HEK293 (cell line): ENCODE measurements at regions not wholly inside any gene's neighbourhood (a gene's known extent, or its start where the extent isn't known, plus 50 kb on each side); places are given as distances from the start of the nearest gene placed in this dataset.
"Not testable (repeated sequence)": the region's sequence is repeated elsewhere in the genome, so short reads cannot be mapped to it uniquely, and the experiment has no call there.

Experiments
- CTCF ChIA-PET: fragments of 350-600 bp; formaldehyde crosslinking; extraction: SDS; loops from one replicate; lab custom pipeline; 2021; ENCODE audit warnings: antibody characterized with exemption; lab: Yijun Ruan, JAX
- POLR2A ChIA-PET: fragments of 300-600 bp; formaldehyde crosslinking; extraction: SDS; loops from one replicate; lab custom pipeline; 2020; ENCODE audit warnings: antibody characterized with exemption, inconsistent platforms; lab: Yijun Ruan, JAX
- H3K27ac ChIP-seq: fragments of 200-500 bp; sonication (Bioruptor generic); 2 replicates; pipeline ENCODE4 v1.5.1; 2014; ENCODE audit warnings: low read depth, low read length, control low read depth, inconsistent platforms; ENCODE audit errors: extremely low read depth
- H3K36me3 ChIP-seq, 2 experiments: fragments of 200-500 bp in 1 of 2; sonication (Bioruptor generic) in 1 of 2; 1 replicate in 1 of 2; 2 replicates in 1 of 2; pipeline ENCODE4 v1.5.1; 2014 to 2017; ENCODE audit warnings: inconsistent platforms in 2 of 2, low read length in 2 of 2; ENCODE audit not compliant: control insufficient read depth in 2 of 2, insufficient read depth in 1 of 2
- H3K4me1 ChIP-seq: fragments of 200-500 bp; sonication (Bioruptor generic); 2 replicates; pipeline ENCODE4 v1.5.1; 2014; ENCODE audit warnings: mild to moderate bottlenecking, low read length, inconsistent platforms; ENCODE audit not compliant: control insufficient read depth, insufficient read depth
- H3K4me3 ChIP-seq: 2 replicates; pipeline ENCODE4 v1.5.1; 2011; ENCODE audit warnings: low read depth, mild to moderate bottlenecking, control low read depth, low read length, moderate library complexity
- H3K9me3 ChIP-seq: fragments of 200-500 bp; sonication (Bioruptor generic); 2 replicates; pipeline ENCODE4 v1.5.1; 2014; ENCODE audit warnings: low read depth, low read length, inconsistent platforms; ENCODE audit not compliant: control insufficient read depth, insufficient read depth
- FEZF1 ChIP-seq: fragments of 450-650 bp; formaldehyde crosslinking; IDR thresholded peaks from 2 replicates; pipeline ENCODE4 v1.5.1; 2016; ENCODE audit warnings: missing biosample characterization, missing genetic modification characterization
- GLIS2 ChIP-seq: fragments of 450-650 bp; formaldehyde crosslinking; IDR thresholded peaks from 2 replicates; pipeline ENCODE4 v1.5.1; 2016; ENCODE audit warnings: missing biosample characterization, missing genetic modification characterization
- PRDM1 ChIP-seq: fragments of 450-650 bp; formaldehyde crosslinking; IDR thresholded peaks from 2 replicates; pipeline ENCODE4; 2016; ENCODE audit warnings: missing biosample characterization, missing genetic modification characterization
- SALL2 ChIP-seq: fragments of 450-650 bp; formaldehyde crosslinking; IDR thresholded peaks from 2 replicates; pipeline ENCODE4 v1.5.0; 2017; ENCODE audit warnings: missing biosample characterization, mild to moderate bottlenecking, missing genetic modification characterization, borderline replicate concordance
- ZNF184 ChIP-seq: fragments of 450-650 bp; IDR thresholded peaks from 2 replicates; pipeline ENCODE4 v1.5.1; 2018; ENCODE audit warnings: missing biosample characterization, mild to moderate bottlenecking, missing genetic modification characterization
- ZNF211 ChIP-seq: fragments of 450-650 bp; formaldehyde crosslinking; IDR thresholded peaks from 2 replicates; pipeline ENCODE4 v1.5.1; 2016; ENCODE audit warnings: low read depth, missing biosample characterization, missing genetic modification characterization
- ZNF214 ChIP-seq: fragments of 450-650 bp; formaldehyde crosslinking; IDR thresholded peaks from 2 replicates; pipeline ENCODE4 v1.5.1; 2017; ENCODE audit warnings: missing biosample characterization, mild to moderate bottlenecking, missing genetic modification characterization, borderline replicate concordance
- ZNF23 ChIP-seq: fragments of 450-650 bp; formaldehyde crosslinking; IDR thresholded peaks from 2 replicates; pipeline ENCODE4 v1.5.1; 2016; ENCODE audit warnings: missing biosample characterization, missing genetic modification characterization, borderline replicate concordance
- ZNF248 ChIP-seq: fragments of 450-650 bp; formaldehyde crosslinking; IDR thresholded peaks from 2 replicates; pipeline ENCODE4 v1.5.1; 2017; ENCODE audit warnings: missing biosample characterization, missing genetic modification characterization
- ZNF596 ChIP-seq: fragments of 450-650 bp; IDR thresholded peaks from 2 replicates; pipeline ENCODE4 v1.5.0; 2018; ENCODE audit warnings: missing biosample characterization, mild to moderate bottlenecking, missing genetic modification characterization, moderate library complexity
- ZNF600 ChIP-seq: fragments of 450-650 bp; formaldehyde crosslinking; IDR thresholded peaks from 2 replicates; pipeline ENCODE4 v1.5.1; 2016; ENCODE audit warnings: missing biosample characterization, missing genetic modification characterization
- ZNF623 ChIP-seq: fragments of 450-650 bp; formaldehyde crosslinking; IDR thresholded peaks from 2 replicates; pipeline ENCODE4 v1.5.1; 2016; ENCODE audit warnings: missing biosample characterization, missing genetic modification characterization
- ZNF664 ChIP-seq: fragments of 450-650 bp; formaldehyde crosslinking; IDR thresholded peaks from 2 replicates; pipeline ENCODE4 v1.5.1; 2016; ENCODE audit warnings: missing biosample characterization, missing genetic modification characterization
- ZNF701 ChIP-seq: fragments of 450-650 bp; formaldehyde crosslinking; IDR thresholded peaks from 2 replicates; pipeline ENCODE4 v1.5.1; 2016; ENCODE audit warnings: missing biosample characterization, missing genetic modification characterization
- ZNF777 ChIP-seq: fragments of 450-650 bp; formaldehyde crosslinking; IDR thresholded peaks from 2 replicates; pipeline ENCODE4 v1.5.1; 2017; ENCODE audit warnings: missing biosample characterization, missing genetic modification characterization, borderline replicate concordance
- ZNF843 ChIP-seq: fragments of 450-650 bp; formaldehyde crosslinking; IDR thresholded peaks from 2 replicates; pipeline ENCODE4 v1.5.1; 2016; ENCODE audit warnings: missing biosample characterization, missing genetic modification characterization
- TF ChIP-seq, protein P1 (sequence below): fragments of 450-650 bp; formaldehyde crosslinking; IDR thresholded peaks from 2 replicates; pipeline ENCODE4 v1.5.1; 2017; ENCODE audit warnings: missing biosample characterization, mild to moderate bottlenecking, missing genetic modification characterization, moderate library complexity
- TF ChIP-seq, protein P2 (sequence below): IDR thresholded peaks from 2 replicates; pipeline ENCODE4 v1.6.1; 2011; ENCODE audit warnings: mild to moderate bottlenecking, low read depth, low read length, borderline replicate concordance
- TF ChIP-seq, protein P3 (sequence below): fragments of 450-650 bp; formaldehyde crosslinking; IDR thresholded peaks from 2 replicates; pipeline ENCODE4 v1.5.1; 2016; ENCODE audit warnings: missing biosample characterization, missing genetic modification characterization

DNA sequence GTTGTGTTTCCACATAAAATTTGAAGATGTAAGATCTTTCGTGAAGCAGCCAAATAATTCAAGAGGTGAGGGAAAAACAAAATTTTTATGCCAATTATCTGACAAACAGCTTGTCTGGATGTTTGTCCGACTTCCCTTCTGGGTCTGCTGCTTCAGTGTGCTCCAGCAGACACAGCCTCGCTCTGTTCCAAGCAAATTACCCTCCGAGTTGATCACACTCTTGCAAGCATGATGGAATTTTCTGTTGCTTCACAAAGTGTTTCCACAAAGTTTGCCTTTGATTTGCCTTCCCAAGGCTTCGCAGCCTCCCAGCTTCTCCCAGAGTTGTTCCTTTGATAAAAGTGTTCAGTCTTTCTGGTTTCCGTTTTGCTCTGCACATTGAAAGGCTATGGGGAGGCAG lies 78.4 kb upstream of the SEZ6L start:
- Histone ChIP-seq H3K9me3 (no peaks in the 10 kb centered on the region), H3K27ac (no peak overlapping the region), H3K4me3 (no peak overlapping the region), H3K4me1 (no peaks in the 10 kb centered on the region), H3K36me3 (no peaks in the 10 kb centered on the region)
- POLR2A ChIA-PET, result no interaction called here
- no peak for TF ChIP-seq ZNF596 (tag by site-specific recombination)
- TF ChIP-seq ZNF184 (tag by site-specific recombination), result no peak
- TF ChIP-seq FEZF1 (tag by site-specific recombination), result no peak
- TF ChIP-seq, protein P1, sequence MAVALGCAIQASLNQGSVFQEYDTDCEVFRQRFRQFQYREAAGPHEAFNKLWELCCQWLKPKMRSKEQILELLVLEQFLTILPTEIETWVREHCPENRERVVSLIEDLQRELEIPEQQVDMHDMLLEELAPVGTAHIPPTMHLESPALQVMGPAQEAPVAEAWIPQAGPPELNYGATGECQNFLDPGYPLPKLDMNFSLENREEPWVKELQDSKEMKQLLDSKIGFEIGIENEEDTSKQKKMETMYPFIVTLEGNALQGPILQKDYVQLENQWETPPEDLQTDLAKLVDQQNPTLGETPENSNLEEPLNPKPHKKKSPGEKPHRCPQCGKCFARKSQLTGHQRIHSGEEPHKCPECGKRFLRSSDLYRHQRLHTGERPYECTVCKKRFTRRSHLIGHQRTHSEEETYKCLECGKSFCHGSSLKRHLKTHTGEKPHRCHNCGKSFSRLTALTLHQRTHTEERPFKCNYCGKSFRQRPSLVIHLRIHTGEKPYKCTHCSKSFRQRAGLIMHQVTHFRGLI (tag by site-specific recombination), result no peak
- TF ChIP-seq ZNF211 (tag by site-specific recombination), result no peak
- TF ChIP-seq GLIS2 (tag by site-specific recombination), result no peak
- TF ChIP-seq ZNF214 (tag by site-specific recombination), result no peak
- no peak for TF ChIP-seq ZNF701 (tag by site-specific recombination)
- no peak for TF ChIP-seq ZNF843 (tag by site-specific recombination)
- TF ChIP-seq PRDM1 (tag by site-specific recombination), result no peak
- TF ChIP-seq ZNF777, result no peak
- no peak for TF ChIP-seq ZNF600 (tag by site-specific recombination)
- TF ChIP-seq, protein P2, sequence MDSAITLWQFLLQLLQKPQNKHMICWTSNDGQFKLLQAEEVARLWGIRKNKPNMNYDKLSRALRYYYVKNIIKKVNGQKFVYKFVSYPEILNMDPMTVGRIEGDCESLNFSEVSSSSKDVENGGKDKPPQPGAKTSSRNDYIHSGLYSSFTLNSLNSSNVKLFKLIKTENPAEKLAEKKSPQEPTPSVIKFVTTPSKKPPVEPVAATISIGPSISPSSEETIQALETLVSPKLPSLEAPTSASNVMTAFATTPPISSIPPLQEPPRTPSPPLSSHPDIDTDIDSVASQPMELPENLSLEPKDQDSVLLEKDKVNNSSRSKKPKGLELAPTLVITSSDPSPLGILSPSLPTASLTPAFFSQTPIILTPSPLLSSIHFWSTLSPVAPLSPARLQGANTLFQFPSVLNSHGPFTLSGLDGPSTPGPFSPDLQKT, result no peak
- TF ChIP-seq ZNF23, result no peak
- no peak for TF ChIP-seq SALL2 (tag by site-specific recombination)
- no peak for TF ChIP-seq ZNF623
- TF ChIP-seq, protein P3, sequence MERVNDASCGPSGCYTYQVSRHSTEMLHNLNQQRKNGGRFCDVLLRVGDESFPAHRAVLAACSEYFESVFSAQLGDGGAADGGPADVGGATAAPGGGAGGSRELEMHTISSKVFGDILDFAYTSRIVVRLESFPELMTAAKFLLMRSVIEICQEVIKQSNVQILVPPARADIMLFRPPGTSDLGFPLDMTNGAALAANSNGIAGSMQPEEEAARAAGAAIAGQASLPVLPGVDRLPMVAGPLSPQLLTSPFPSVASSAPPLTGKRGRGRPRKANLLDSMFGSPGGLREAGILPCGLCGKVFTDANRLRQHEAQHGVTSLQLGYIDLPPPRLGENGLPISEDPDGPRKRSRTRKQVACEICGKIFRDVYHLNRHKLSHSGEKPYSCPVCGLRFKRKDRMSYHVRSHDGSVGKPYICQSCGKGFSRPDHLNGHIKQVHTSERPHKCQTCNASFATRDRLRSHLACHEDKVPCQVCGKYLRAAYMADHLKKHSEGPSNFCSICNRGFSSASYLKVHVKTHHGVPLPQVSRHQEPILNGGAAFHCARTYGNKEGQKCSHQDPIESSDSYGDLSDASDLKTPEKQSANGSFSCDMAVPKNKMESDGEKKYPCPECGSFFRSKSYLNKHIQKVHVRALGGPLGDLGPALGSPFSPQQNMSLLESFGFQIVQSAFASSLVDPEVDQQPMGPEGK (tag by site-specific recombination), result no peak
- no peak for TF ChIP-seq ZNF248 (tag by site-specific recombination)
- TF ChIP-seq ZNF664 (tag by site-specific recombination), result no peak
- CTCF ChIA-PET, result no interaction called here

DNA sequence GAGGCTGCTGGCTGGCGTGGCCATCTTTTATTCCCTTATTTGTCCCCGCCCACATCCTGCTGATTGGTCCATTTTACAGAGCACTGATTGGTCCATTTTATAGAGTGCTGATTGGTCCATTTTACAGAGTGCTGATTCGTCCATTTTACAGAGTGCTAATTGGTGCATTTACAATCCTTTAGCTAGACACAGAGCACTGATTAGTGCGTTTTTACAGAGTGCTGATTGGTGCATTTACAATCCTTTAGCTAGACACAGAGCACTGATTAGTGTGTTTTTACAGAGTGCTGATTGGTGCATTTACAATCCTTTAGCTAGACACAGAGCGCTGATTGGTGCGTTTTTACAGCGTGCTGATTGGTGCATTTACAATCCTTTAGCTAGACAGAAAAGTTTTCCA lies 74.8 kb upstream of the SEZ6L start:
- POLR2A ChIA-PET, H3K36me3 ChIP-seq, H3K4me3 ChIP-seq, H3K27ac ChIP-seq, H3K9me3 ChIP-seq, H3K4me1 ChIP-seq: not testable (repeated sequence)
- CTCF ChIA-PET, result interaction anchor here (0.6 kb wide), 1 partner anchor 205 kb away, joined by 10 read pairs; no protein-coding TSS in a partner anchor
